ENCODE measurements at regions not wholly inside any gene's neighbourhood (a gene's known extent, or its start where the extent isn't known, plus 50 kb on each side); places are given as distances from the start of the nearest gene placed in this dataset.
"Not testable (repeated sequence)": the region's sequence is repeated elsewhere in the genome, so short reads cannot be mapped to it uniquely, and the experiment has no call there.

DNA sequence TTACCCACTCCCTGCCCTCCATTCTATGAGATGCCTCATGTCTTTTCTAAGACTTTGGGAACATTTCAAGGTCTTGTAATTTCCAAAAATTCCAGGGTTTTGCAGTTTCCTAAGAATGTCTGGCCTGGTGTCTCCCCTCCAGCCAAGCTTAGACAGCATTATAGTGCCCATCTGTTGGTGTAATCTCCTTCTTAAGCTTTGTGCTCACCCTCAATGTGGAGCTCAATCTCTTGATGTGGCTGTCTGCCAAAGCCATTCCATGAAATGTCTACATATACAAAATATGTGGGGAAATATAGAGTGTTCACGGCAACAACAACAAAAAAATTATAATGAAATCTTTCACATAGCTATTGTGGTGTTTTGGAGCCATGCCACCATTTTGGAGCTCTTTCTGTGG is 558.4 kb downstream of the PIK3C3 start:
- no peaks in the 10 kb centered on the region for H3K4me1 ChIP-seq
- intact Hi-C loops (cut with DNase I; ENCODE audit: low total_unique reads), result no loop called here

GRCh38 chr18:42514512-42514911 is 559.5 kb downstream of the PIK3C3 start:
- Histone ChIP-seq H3K4me1 (no peaks in the 10 kb centered on the region), H3K27me3 (no peaks in the 10 kb centered on the region), H3K9me3 (no peaks in the 10 kb centered on the region), H3K27ac (no peak overlapping the region), H3K36me3 (no peaks in the 10 kb centered on the region), H3K4me3 (no peak overlapping the region)
- in situ Hi-C loops (cut with MboI; ENCODE audit: low pct_ligation_motif_present in 1 of 4, low pct_unique_long_range_greater_than_20kb in 1 of 4, low sequenced_read_pairs in 3 of 4), result no loop called here
- no peak for DNase-seq
- TF ChIP-seq EP300 (IDR thresholded peaks at IDR 0.05; ENCODE audit: low read depth) (no peak), POLR2A (IDR thresholded peaks at IDR 0.05) (no peak), POLR2AphosphoS5 (IDR thresholded peaks at IDR 0.05) (no peak), CTCF (IDR thresholded peaks at IDR 0.05) (no peak)
- intact Hi-C loops (cut with DNase I; ENCODE audit: low total_unique reads), result no loop called here
- WGBS, 2 donors (ENCODE audit: low coverage in 1 of 2), result 63 to 71% methylated on average over 3 of the region's 3 CpGs

More for the DNA sequence above, 558.4 kb downstream of the PIK3C3 start:
- Histone ChIP-seq H3K36me3 (no peaks in the 10 kb centered on the region), H3K9me3 (no peaks in the 10 kb centered on the region), H3K27me3 (no peaks in the 10 kb centered on the region), H3K4me3 (no peak overlapping the region), H3K27ac (no peak overlapping the region)
- in situ Hi-C loops (cut with MboI; ENCODE audit: low pct_ligation_motif_present in 1 of 4, low pct_unique_long_range_greater_than_20kb in 1 of 4, low sequenced_read_pairs in 3 of 4), result no loop called here
- TF ChIP-seq POLR2AphosphoS5 (IDR thresholded peaks at IDR 0.05), result no peak
- TF ChIP-seq POLR2A (IDR thresholded peaks at IDR 0.05), result no peak
- TF ChIP-seq CTCF (IDR thresholded peaks at IDR 0.05), result no peak
- no peak for TF ChIP-seq EP300 (IDR thresholded peaks at IDR 0.05; ENCODE audit: low read depth)
- no peak for DNase-seq
- WGBS, 2 donors (ENCODE audit: low coverage in 1 of 2), result 73 to 88% methylated on average over 1 of the region's 1 CpG

DNA sequence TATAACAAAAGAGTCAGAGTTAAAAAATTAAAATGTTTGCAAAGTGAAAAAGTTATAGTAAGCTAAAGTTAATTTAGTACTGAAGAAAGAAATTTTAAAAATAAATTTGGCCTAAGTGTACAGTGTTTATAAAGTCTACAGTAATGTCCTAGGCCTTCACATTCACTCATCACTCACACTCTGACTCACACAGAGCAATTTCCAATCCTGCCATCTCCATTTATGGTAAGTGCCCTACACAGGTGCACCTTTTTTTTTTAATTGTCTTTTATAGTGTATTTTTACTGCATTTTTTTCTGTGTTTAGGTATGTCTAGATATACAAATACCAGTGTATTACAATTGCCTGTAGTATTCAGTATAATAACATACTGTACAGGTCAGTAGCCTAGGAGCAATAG is 562.9 kb downstream of the PIK3C3 start:
- H3K9me3 ChIP-seq, result no peaks in the 10 kb centered on the region
- H3K36me3 ChIP-seq, result no peaks in the 10 kb centered on the region
- no peak overlapping the region for H3K27ac ChIP-seq
- DNase-seq, result no peak
- no peaks in the 10 kb centered on the region for H3K4me1 ChIP-seq
- in situ Hi-C loops (cut with MboI; ENCODE audit: low pct_ligation_motif_present in 1 of 4, low pct_unique_long_range_greater_than_20kb in 1 of 4, low sequenced_read_pairs in 3 of 4), result no loop called here
- intact Hi-C loops (cut with DNase I; ENCODE audit: low total_unique reads), result no loop called here
- H3K27me3 ChIP-seq, result no peaks in the 10 kb centered on the region
- TF ChIP-seq POLR2A (IDR thresholded peaks at IDR 0.05) (no peak), EP300 (IDR thresholded peaks at IDR 0.05; ENCODE audit: low read depth) (no peak), POLR2AphosphoS5 (IDR thresholded peaks at IDR 0.05) (no peak)
- H3K4me3 ChIP-seq, result no peak overlapping the region

GRCh38 chr18:42518331-42518730 is 563.3 kb downstream of the PIK3C3 start:
- H3K27me3 ChIP-seq; H3K9me3 ChIP-seq; H3K27ac ChIP-seq; in situ Hi-C loops (cut with MboI; ENCODE audit: low pct_ligation_motif_present in 1 of 4, low pct_unique_long_range_greater_than_20kb in 1 of 4, low sequenced_read_pairs in 3 of 4); H3K4me1 ChIP-seq; H3K36me3 ChIP-seq; H3K4me3 ChIP-seq; DNase-seq; intact Hi-C loops (cut with DNase I; ENCODE audit: low total_unique reads): not testable (repeated sequence)
- 50 to 57% methylated on average over 2 of the region's 2 CpGs for WGBS, 2 donors (ENCODE audit: low coverage in 1 of 2)

- Histone ChIP-seq H3K9me3 (no peaks in the 10 kb centered on the region), H3K4me3 (no peak overlapping the region), H3K4me1 (no peaks in the 10 kb centered on the region), H3K27me3 (no peaks in the 10 kb centered on the region), H3K36me3 (no peaks in the 10 kb centered on the region), H3K27ac (no peak overlapping the region)
- 61 to 69% methylated on average over 2 of the region's 2 CpGs for WGBS, 2 donors (ENCODE audit: low coverage in 1 of 2)
- intact Hi-C loops (cut with DNase I; ENCODE audit: low total_unique reads) (no loop called here), in situ Hi-C loops (cut with MboI; ENCODE audit: low pct_ligation_motif_present in 1 of 4, low pct_unique_long_range_greater_than_20kb in 1 of 4, low sequenced_read_pairs in 3 of 4) (no loop called here)
- no peak for TF ChIP-seq POLR2A (IDR thresholded peaks at IDR 0.05)
- TF ChIP-seq EP300 (IDR thresholded peaks at IDR 0.05; ENCODE audit: low read depth), result no peak
- no peak for TF ChIP-seq POLR2AphosphoS5 (IDR thresholded peaks at IDR 0.05)
- no peak for TF ChIP-seq CTCF (IDR thresholded peaks at IDR 0.05)
- no peak for DNase-seq
Observed at GRCh38 chr18:42520138-42520537, 565.1 kb downstream of the PIK3C3 start.
